Tibial nerve (tissue), 4 donors: ENCODE measurements at regions not wholly inside any gene's neighbourhood (a gene's known extent, or its start where the extent isn't known, plus 50 kb on each side); places are given as distances from the start of the nearest gene placed in this dataset.

Experiments
- DNase-seq, 2 donors: peaks; one replicate each; pipeline ENCODE4 v3.0.0-alpha.2; 2019; ENCODE audit warnings: low spot score in 2 of 2
- H3K27ac ChIP-seq, 4 donors: fragments of 200-600 bp; sonication (generic) in 3 of 4; one replicate each; pipeline ENCODE4 v1.5.1; 2017 to 2019; ENCODE audit warnings: mild to moderate bottlenecking in 1 of 4
- H3K27me3 ChIP-seq, 2 donors: fragments of 200-600 bp; sonication (generic) in 1 of 2; one replicate each; pipeline versions ENCODE4 v1.5.1 to v1.6.0; 2017 to 2019
- H3K36me3 ChIP-seq, 3 donors: fragments of 200-600 bp; sonication (generic); one replicate each; pipeline ENCODE4 v1.5.1; 2018 to 2019
- H3K4me1 ChIP-seq, 4 donors: fragments of 200-600 bp; sonication (generic) in 3 of 4; one replicate each; pipeline ENCODE4 v1.5.1; 2017 to 2019
- H3K4me3 ChIP-seq, 4 donors: fragments of 200-600 bp; sonication (generic) in 3 of 4; one replicate each; pipeline ENCODE4 v1.5.1; 2017 to 2019; ENCODE audit warnings: mild to moderate bottlenecking in 1 of 4, moderate library complexity in 1 of 4
- H3K9me3 ChIP-seq, 4 donors: fragments of 200-600 bp; sonication (generic) in 3 of 4; one replicate each; pipeline ENCODE4 v1.5.1; 2017 to 2019
- EP300 ChIP-seq, 2 donors: sonication (generic); formaldehyde crosslinking; IDR thresholded peaks; one replicate each; pipeline ENCODE4 v1.6.1; 2017; ENCODE audit warnings: antibody characterized with exemption in 2 of 2, mild to moderate bottlenecking in 1 of 2
- POLR2A ChIP-seq, 2 donors: fragments of 450-650 bp; IDR thresholded peaks; one replicate each; pipeline ENCODE4 v1.6.1; 2017; ENCODE audit warnings: antibody characterized with exemption in 2 of 2, mild to moderate bottlenecking in 2 of 2, moderate library complexity in 2 of 2
- WGBS, 2 donors: methylation state at CpG; one replicate each; pipeline ENCODE4 v1.1.5; 2018; 5-methylcytosine and 5-hydroxymethylcytosine counted together
- TF ChIP-seq, protein P1 (sequence below), 5 experiments: fragments of 200-600 bp in 3 of 5; fragments of 450-650 bp in 2 of 5; sonication (generic) in 3 of 5; IDR thresholded peaks; one replicate each; pipeline ENCODE4 v1.5.1; 2016 to 2019; ENCODE audit warnings: antibody characterized with exemption in 5 of 5, mild to moderate bottlenecking in 3 of 5, moderate library complexity in 2 of 5

DNA sequence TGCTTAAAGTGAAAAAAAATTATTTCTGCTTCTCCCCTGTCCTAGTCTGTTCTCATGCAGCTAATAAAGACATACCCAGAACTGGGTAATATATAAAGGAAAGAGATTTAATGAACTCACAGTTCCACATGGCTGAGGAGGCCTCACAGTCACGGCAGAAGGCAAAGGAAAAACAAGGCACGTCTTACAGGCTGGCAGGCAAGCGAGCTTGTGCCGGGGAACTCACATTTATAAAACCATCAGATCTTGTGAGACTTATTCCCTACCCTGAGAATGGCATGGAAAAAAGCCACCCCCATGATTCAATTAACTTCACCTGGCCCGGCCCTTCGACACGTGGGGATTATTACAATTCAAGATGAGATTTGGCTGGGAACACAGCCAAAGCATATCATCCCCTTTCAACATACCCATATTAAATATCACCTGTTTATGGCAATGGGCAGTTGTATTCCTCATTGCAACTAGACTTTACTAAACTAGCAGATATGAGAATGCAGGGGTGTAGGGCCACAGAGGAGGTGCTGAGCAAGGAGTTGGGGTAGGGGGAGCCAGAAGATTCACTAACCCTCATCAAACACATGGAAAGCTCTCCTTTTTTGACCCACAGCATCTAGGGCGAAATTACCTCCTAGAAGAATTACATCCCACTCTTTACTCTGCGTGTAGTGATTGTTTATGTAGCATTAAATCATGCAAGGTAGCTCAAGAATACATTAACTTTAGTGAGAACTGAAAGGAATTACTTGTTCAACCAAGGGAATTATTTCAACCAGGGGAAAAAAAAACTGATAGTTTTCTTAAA lies 183.3 kb upstream of the DOK6 start:
- H3K4me1 ChIP-seq: no peaks in the 10 kb centered on the region
- no peak for DNase-seq
- H3K4me3 ChIP-seq: no peak overlapping the region
- H3K9me3 ChIP-seq: no peaks in the 10 kb centered on the region
- no peak overlapping the region for H3K27ac ChIP-seq
- no peaks in the 10 kb centered on the region for H3K36me3 ChIP-seq
- TF ChIP-seq, protein P1, sequence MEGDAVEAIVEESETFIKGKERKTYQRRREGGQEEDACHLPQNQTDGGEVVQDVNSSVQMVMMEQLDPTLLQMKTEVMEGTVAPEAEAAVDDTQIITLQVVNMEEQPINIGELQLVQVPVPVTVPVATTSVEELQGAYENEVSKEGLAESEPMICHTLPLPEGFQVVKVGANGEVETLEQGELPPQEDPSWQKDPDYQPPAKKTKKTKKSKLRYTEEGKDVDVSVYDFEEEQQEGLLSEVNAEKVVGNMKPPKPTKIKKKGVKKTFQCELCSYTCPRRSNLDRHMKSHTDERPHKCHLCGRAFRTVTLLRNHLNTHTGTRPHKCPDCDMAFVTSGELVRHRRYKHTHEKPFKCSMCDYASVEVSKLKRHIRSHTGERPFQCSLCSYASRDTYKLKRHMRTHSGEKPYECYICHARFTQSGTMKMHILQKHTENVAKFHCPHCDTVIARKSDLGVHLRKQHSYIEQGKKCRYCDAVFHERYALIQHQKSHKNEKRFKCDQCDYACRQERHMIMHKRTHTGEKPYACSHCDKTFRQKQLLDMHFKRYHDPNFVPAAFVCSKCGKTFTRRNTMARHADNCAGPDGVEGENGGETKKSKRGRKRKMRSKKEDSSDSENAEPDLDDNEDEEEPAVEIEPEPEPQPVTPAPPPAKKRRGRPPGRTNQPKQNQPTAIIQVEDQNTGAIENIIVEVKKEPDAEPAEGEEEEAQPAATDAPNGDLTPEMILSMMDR (IDR thresholded peaks at IDR 0.05): no peak
- TF ChIP-seq EP300 (IDR thresholded peaks at IDR 0.05) (no peak), POLR2A (IDR thresholded peaks at IDR 0.05) (no peak)
- H3K27me3 ChIP-seq: no peaks in the 10 kb centered on the region
- WGBS, 2 donors: 81 to 84% methylated on average over 9 of the region's 9 CpGs

DNA sequence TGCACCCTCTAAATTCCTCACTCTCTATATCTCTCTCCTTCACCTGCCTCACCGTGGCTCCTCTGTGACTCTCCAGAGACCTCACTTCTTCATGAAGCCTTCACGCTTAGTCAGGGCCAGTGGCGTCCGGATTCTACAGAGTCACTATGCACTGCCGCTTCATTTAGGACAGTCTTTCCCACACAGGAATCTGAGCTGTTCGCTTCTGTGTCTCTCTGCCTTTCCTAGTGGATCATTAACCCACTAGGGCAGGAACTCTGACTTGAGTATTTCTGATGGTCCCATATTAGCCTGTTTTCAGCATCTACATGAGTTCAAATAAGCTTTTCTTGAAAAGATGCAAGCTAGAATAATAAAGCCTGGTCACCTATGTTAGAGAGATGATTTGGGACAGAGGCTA lies 180.2 kb upstream of the DOK6 start:
- Histone ChIP-seq H3K4me3 (no peak overlapping the region), H3K27me3 (no peaks in the 10 kb centered on the region), H3K9me3 (no peaks in the 10 kb centered on the region), H3K27ac (no peak overlapping the region), H3K4me1 (no peaks in the 10 kb centered on the region), H3K36me3 (no peaks in the 10 kb centered on the region)
- DNase-seq: no peak
- 90 to 95% methylated on average over 6 of the region's 6 CpGs for WGBS, 2 donors
- TF ChIP-seq POLR2A (IDR thresholded peaks at IDR 0.05) (no peak), EP300 (IDR thresholded peaks at IDR 0.05) (no peak)
- TF ChIP-seq, protein P1 (IDR thresholded peaks at IDR 0.05): no peak

DNA sequence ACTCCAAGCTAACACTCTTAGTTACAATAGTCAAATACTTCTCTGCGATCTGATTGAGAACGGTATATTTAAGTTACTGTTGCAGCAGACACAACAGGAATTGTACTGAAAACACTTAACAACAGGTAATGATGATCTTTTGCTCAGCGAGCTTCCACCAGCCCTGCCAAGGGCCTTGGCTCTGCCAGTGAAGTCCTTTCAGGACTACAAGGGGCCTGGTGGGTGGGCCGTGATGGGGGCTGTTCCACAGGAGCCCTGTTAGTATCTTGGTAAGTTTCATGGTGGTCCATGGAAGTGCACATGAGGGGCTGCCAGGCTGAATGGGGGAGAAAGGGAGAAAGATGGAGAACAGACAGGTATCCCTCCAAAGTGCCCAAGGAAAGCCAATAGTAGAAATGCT lies 178.6 kb upstream of the DOK6 start:
- no peak for DNase-seq

DNA sequence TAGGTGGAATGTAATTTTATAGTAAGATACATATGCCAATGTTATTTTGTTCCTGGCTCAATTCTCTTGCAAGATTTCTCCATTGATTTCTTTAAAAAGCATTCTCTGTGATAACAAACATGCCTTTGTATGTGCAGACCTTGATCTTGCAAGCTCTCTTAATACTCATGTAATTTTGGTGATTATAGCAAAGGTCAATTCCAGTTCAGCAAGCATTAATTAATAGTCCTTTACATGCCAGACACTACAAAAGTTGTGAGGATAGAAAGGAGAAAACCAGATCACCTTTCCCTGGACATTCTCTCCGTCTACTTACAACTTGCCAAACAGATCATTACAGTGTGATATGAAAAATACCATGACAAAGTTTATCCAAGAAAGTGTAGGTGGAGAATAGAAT lies 173.7 kb upstream of the DOK6 start:
- no peak for DNase-seq
- Histone ChIP-seq H3K36me3 (no peaks in the 10 kb centered on the region), H3K9me3 (no peaks in the 10 kb centered on the region), H3K4me1 (no peaks in the 10 kb centered on the region), H3K27me3 (no peaks in the 10 kb centered on the region), H3K27ac (no peak overlapping the region), H3K4me3 (no peak overlapping the region)
- TF ChIP-seq, protein P1 (IDR thresholded peaks at IDR 0.05): no peak
- TF ChIP-seq POLR2A (IDR thresholded peaks at IDR 0.05) (no peak), EP300 (IDR thresholded peaks at IDR 0.05) (no peak)
- WGBS, 2 donors: 85% methylated on average over 1 of the region's 1 CpG

More for the DNA sequence above, 178.6 kb upstream of the DOK6 start:
- 94 to 95% methylated on average over 4 of the region's 4 CpGs for WGBS, 2 donors
- Histone ChIP-seq H3K9me3 (no peaks in the 10 kb centered on the region), H3K4me1 (no peaks in the 10 kb centered on the region), H3K27ac (no peak overlapping the region), H3K36me3 (no peaks in the 10 kb centered on the region), H3K4me3 (no peak overlapping the region), H3K27me3 (no peaks in the 10 kb centered on the region)
- TF ChIP-seq, protein P1 (IDR thresholded peaks at IDR 0.05): no peak
- TF ChIP-seq EP300 (IDR thresholded peaks at IDR 0.05) (no peak), POLR2A (IDR thresholded peaks at IDR 0.05) (no peak)

DNA sequence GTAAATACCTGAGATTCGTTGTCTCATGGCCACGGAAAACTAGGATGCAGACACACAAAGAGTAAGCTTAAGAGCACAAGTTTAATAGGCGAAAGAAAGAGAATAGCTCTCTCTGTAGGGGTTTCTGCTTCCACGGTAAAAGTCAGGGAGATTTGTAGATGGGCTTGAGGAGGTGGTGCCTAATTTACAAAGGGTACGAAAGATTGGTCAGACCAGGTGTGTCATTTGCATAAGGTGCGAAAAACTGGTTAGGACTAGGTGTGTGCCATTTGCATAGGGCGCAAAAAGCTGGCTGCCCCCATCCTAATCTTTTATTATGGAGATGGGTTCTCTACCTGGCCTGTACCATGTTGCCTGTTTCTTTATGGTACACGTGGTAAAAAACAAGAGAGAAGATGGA lies 170.5 kb upstream of the DOK6 start:
- Histone ChIP-seq H3K27ac (no peak overlapping the region), H3K36me3 (no peaks in the 10 kb centered on the region), H3K27me3 (no peaks in the 10 kb centered on the region), H3K4me1 (no peaks in the 10 kb centered on the region), H3K4me3 (no peak overlapping the region), H3K9me3 (no peaks in the 10 kb centered on the region)
- TF ChIP-seq POLR2A (IDR thresholded peaks at IDR 0.05) (no peak), EP300 (IDR thresholded peaks at IDR 0.05) (no peak)
- TF ChIP-seq, protein P1 (IDR thresholded peaks at IDR 0.05): no peak
- WGBS, 2 donors: 81 to 86% methylated on average over 8 of the region's 8 CpGs
- DNase-seq: no peak
